Sigmoid colon (tissue), 4 donors: ENCODE measurements at regions not wholly inside any gene's neighbourhood (a gene's known extent, or its start where the extent isn't known, plus 50 kb on each side); places are given as distances from the start of the nearest gene placed in this dataset.

ENCODE experiments used
- CTCF ChIP-seq, 4 experiments: fragments of 450-650 bp in 3 of 4; fragments of 200-600 bp in 1 of 4; IDR thresholded peaks; one replicate each; pipeline ENCODE4 v1.5.1; 2016 to 2019; ENCODE audit warnings: antibody characterized with exemption in 4 of 4, mild to moderate bottlenecking in 3 of 4, moderate library complexity in 2 of 4
- EP300 ChIP-seq, 4 donors: sonication (generic); formaldehyde crosslinking; IDR thresholded peaks; one replicate each; pipeline ENCODE4 v1.6.1; 2017; ENCODE audit warnings: antibody characterized with exemption in 4 of 4

GRCh38 chr2:153661801-153662200 is 183.2 kb upstream of the RPRM start:
- TF ChIP-seq CTCF (IDR thresholded peaks at IDR 0.05) (no peak), EP300 (IDR thresholded peaks at IDR 0.05) (no peak)
